H9 (cell line): ENCODE measurements at regions not wholly inside any gene's neighbourhood (a gene's known extent, or its start where the extent isn't known, plus 50 kb on each side); places are given as distances from the start of the nearest gene placed in this dataset.

ENCODE experiments used
- DNase-seq: peaks from one replicate; pipeline ENCODE4 v3.0.0-alpha.2; 2017
- H2AFZ ChIP-seq: one replicate; pipeline ENCODE4 v1.6.1; 2013; ENCODE audit warnings: mild to moderate bottlenecking, low read length, control low read depth, moderate library complexity
- H2AK5ac ChIP-seq: 2 replicates; pipeline ENCODE4 v1.6.1; 2013; ENCODE audit warnings: low read length, control low read depth, mixed read lengths; ENCODE audit not compliant: insufficient read length
- H2BK120ac ChIP-seq: one replicate; pipeline ENCODE4 v1.6.1; 2013; ENCODE audit warnings: low read depth, mild to moderate bottlenecking, low read length, control low read depth, inconsistent platforms; ENCODE audit not compliant: poor library complexity, severe bottlenecking
- H2BK12ac ChIP-seq: 2 replicates; pipeline ENCODE4 v1.6.1; 2013; ENCODE audit warnings: low read length, control low read depth, mixed read lengths, low read depth; ENCODE audit not compliant: insufficient read length
- H2BK15ac ChIP-seq: 2 replicates; pipeline ENCODE4 v1.6.1; 2013; ENCODE audit warnings: low read depth, low read length, control low read depth
- H2BK20ac ChIP-seq: one replicate; pipeline ENCODE4 v1.6.1; 2013; ENCODE audit warnings: low read depth, mild to moderate bottlenecking, low read length, control low read depth, inconsistent platforms; ENCODE audit not compliant: poor library complexity, severe bottlenecking
- H2BK5ac ChIP-seq: 2 replicates; pipeline ENCODE4 v1.6.1; 2013; ENCODE audit warnings: low read length, control low read depth, mixed read lengths; ENCODE audit not compliant: insufficient read length
- H3K14ac ChIP-seq: 2 replicates; pipeline ENCODE4 v1.6.1; 2013; ENCODE audit warnings: low read length, control low read depth; ENCODE audit not compliant: insufficient read depth
- H3K18ac ChIP-seq: 2 replicates; pipeline ENCODE4 v1.6.1; 2013; ENCODE audit warnings: low read depth, mild to moderate bottlenecking, mixed read lengths, low read length, control low read depth; ENCODE audit not compliant: insufficient read length
- H3K23ac ChIP-seq: 2 replicates; pipeline ENCODE4 v1.6.1; 2013; ENCODE audit warnings: low read length, control low read depth, mixed read lengths, low read depth; ENCODE audit not compliant: insufficient read length
- H3K23me2 ChIP-seq: 2 replicates; pipeline ENCODE4 v1.6.1; 2013; ENCODE audit warnings: low read depth, mild to moderate bottlenecking, mixed read lengths, low read length, control low read depth; ENCODE audit not compliant: insufficient read length, poor library complexity, severe bottlenecking
- H3K27ac ChIP-seq: 2 replicates; pipeline ENCODE4 v1.5.1; 2013; ENCODE audit warnings: low read length, control low read depth, mixed read lengths, low read depth; ENCODE audit not compliant: insufficient read length
- H3K27me3 ChIP-seq: 2 replicates; pipeline ENCODE4 v1.6.1; 2013; ENCODE audit warnings: low read length, control low read depth, inconsistent platforms; ENCODE audit not compliant: insufficient read depth
- H3K4ac ChIP-seq: 2 replicates; pipeline ENCODE4 v1.6.1; 2013; ENCODE audit warnings: low read depth, mild to moderate bottlenecking, control low read depth, inconsistent platforms, low read length, moderate library complexity
- H3K4me1 ChIP-seq: 2 replicates; pipeline ENCODE4 v1.6.1; 2013; ENCODE audit warnings: low read length, control low read depth, inconsistent platforms; ENCODE audit not compliant: insufficient read depth
- H3K4me2 ChIP-seq: 2 replicates; pipeline ENCODE4 v1.6.1; 2013; ENCODE audit warnings: low read length, control low read depth, mixed read lengths; ENCODE audit not compliant: insufficient read length, insufficient read depth
- H3K56ac ChIP-seq: 2 replicates; pipeline ENCODE4 v1.6.1; 2013; ENCODE audit warnings: low read depth, mild to moderate bottlenecking, mixed read lengths, low read length, control low read depth; ENCODE audit not compliant: insufficient read length
- H3K79me1 ChIP-seq: 2 replicates; pipeline ENCODE4 v1.6.1; 2013; ENCODE audit warnings: low read depth, mild to moderate bottlenecking, moderate library complexity, low read length, control low read depth, inconsistent platforms; ENCODE audit not compliant: insufficient read depth, poor library complexity, severe bottlenecking
- H3K79me2 ChIP-seq: 2 replicates; pipeline ENCODE4 v1.6.1; 2013; ENCODE audit warnings: low read length, control low read depth, inconsistent platforms; ENCODE audit not compliant: insufficient read depth
- H3K9ac ChIP-seq: 2 replicates; pipeline ENCODE4 v1.6.1; 2013; ENCODE audit warnings: low read length, control low read depth, mixed read lengths; ENCODE audit not compliant: insufficient read length; ENCODE audit errors: extremely low read depth
- H3K9me3 ChIP-seq: one replicate; pipeline ENCODE4 v1.6.1; 2013; ENCODE audit warnings: low read depth, low read length, inconsistent platforms; ENCODE audit not compliant: control insufficient read depth
- H3T11ph ChIP-seq: one replicate; pipeline ENCODE4 v1.6.1; 2013; ENCODE audit warnings: mild to moderate bottlenecking, low read length, control low read depth, inconsistent platforms
- H4K20me1 ChIP-seq: one replicate; pipeline ENCODE4 v1.6.1; 2013; ENCODE audit not compliant: control insufficient read depth, insufficient read length, insufficient read depth
- H4K5ac ChIP-seq: 2 replicates; pipeline ENCODE4 v1.6.1; 2013; ENCODE audit warnings: low read depth, mild to moderate bottlenecking, mixed read lengths, low read length, control low read depth; ENCODE audit not compliant: insufficient read length
- H4K8ac ChIP-seq: replicated peaks from 2 replicates; pipeline ENCODE4 v1.6.1; 2013; ENCODE audit warnings: low read length, control low read depth, mixed read lengths, low read depth; ENCODE audit not compliant: insufficient read length
- H4K91ac ChIP-seq: 2 replicates; pipeline ENCODE4 v1.6.1; 2013; ENCODE audit warnings: low read depth, mild to moderate bottlenecking, moderate library complexity, mixed read lengths, low read length, control low read depth; ENCODE audit not compliant: insufficient read length
- H3K27ac Mint-ChIP-seq, 3 experiments: 2 replicates in 2 of 3; 3 replicates in 1 of 3; pipeline ENCODE4 v1.8.0; 2020 to 2021; ENCODE audit warnings: mixed read lengths in 3 of 3, mild to moderate bottlenecking in 1 of 3, moderate library complexity in 1 of 3
- H3K27me3 Mint-ChIP-seq: 2 replicates; pipeline ENCODE4 v1.8.0; 2021; ENCODE audit warnings: low read depth, mild to moderate bottlenecking, moderate library complexity, mixed read lengths
- H3K36me3 Mint-ChIP-seq, 3 experiments: 2 replicates in 2 of 3; 3 replicates in 1 of 3; pipeline ENCODE4 v1.8.0; 2020 to 2021; ENCODE audit warnings: low read depth in 3 of 3, mixed read lengths in 3 of 3; ENCODE audit not compliant: insufficient read depth in 1 of 3
- H3K4me1 Mint-ChIP-seq, 2 experiments: 2 replicates each; pipeline ENCODE4 v1.8.0; 2020; ENCODE audit warnings: mixed read lengths in 2 of 2
- H3K4me3 Mint-ChIP-seq, 2 experiments: 2 replicates in 1 of 2; 3 replicates in 1 of 2; pipeline ENCODE4 v1.8.0; 2020 to 2021; ENCODE audit warnings: mild to moderate bottlenecking in 2 of 2, mixed read lengths in 2 of 2, moderate library complexity in 1 of 2
- H3K9me3 Mint-ChIP-seq, 2 experiments: 2 replicates in 1 of 2; 3 replicates in 1 of 2; pipeline ENCODE4 v1.8.0; 2020; ENCODE audit warnings: mild to moderate bottlenecking in 2 of 2, mixed read lengths in 2 of 2, moderate library complexity in 1 of 2
- WGBS: extraction: QIAGEN DNeasy Blood & Tissue Kit; methylation state at CpG from one replicate; pipeline ENCODE4 v1.1.7; 2013; ENCODE audit warnings: missing lambda C conversion rate, low lambda C conversion rate, mixed read lengths; ENCODE audit not compliant: insufficient read length; ENCODE audit errors: extremely low coverage; 5-methylcytosine and 5-hydroxymethylcytosine counted together
- TF ChIP-seq, protein P1 (sequence below): fragments of 200-600 bp; sonication (generic); conservative IDR thresholded peaks from 3 replicates; pipeline ENCODE4 v1.8.0; 2021; ENCODE audit warnings: antibody characterized with exemption, mild to moderate bottlenecking

DNA sequence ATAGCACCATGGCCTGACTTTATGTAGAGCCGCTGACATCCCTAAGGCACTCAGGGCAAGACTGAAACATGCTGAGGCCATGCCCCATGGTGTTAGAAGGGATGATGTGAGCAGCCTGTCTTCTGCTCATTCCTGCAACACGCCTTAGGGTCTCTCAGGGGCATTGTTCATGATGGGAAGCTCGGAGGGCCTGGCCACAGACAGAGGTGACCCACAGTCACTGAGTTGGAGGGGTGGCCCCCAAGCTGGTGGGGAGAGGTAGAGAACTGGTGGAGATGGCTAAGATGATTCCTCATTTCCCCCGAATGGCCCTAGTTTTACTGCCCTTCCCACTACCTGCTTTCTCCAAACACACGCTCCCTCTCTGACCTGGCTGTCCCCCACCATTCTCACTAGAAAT is 135.2 kb downstream of the BARX1 start:
- H3K79me2 ChIP-seq = no peaks in the 10 kb centered on the region
- peaks cover 12% of the 10 kb centered on the region in 2 experiments; a peak in 4 of 5 replicates for H3K9me3 Mint-ChIP-seq

More for the DNA sequence above, 135.2 kb downstream of the BARX1 start:
- Mint-ChIP-seq H3K27ac (no peak overlapping the region), H3K36me3 (peaks cover 0 to 2% (median 0%) of the 10 kb centered on the region in 3 experiments; a peak in 1 of 7 replicates), H3K4me1 (peaks cover 7 to 10% of the 10 kb centered on the region in 2 experiments), H3K4me3 (no peak overlapping the region), H3K27me3 (peaks cover 39% of the 10 kb centered on the region)
- Histone ChIP-seq H3K23ac (no peak overlapping the region), H3T11ph (no peak overlapping the region), H4K20me1 (no peaks in the 10 kb centered on the region), H3K18ac (no peak overlapping the region), H3K4me1 (no peaks in the 10 kb centered on the region; the same call in 1 of the 2 replicates), H3K56ac (no peak overlapping the region), H3K4ac (no peak overlapping the region), H4K5ac (no peak overlapping the region), H3K9ac (no peak overlapping the region), H2AFZ (no peak overlapping the region), H2BK12ac (no peak overlapping the region), H3K27me3 (no peaks in the 10 kb centered on the region), H2BK5ac (no peak overlapping the region), H3K4me2 (no peak overlapping the region), H3K27ac (no peak overlapping the region), H2BK15ac (no peak overlapping the region), H3K14ac (no peak overlapping the region), H3K23me2 (no peaks in the 10 kb centered on the region), H3K9me3 (no peaks in the 10 kb centered on the region), H2AK5ac (no peak overlapping the region), H2BK20ac (no peak overlapping the region), H3K79me1 (no peaks in the 10 kb centered on the region), H4K8ac (no peak overlapping the region), H2BK120ac (no peak overlapping the region), H4K91ac (no peak overlapping the region)
- TF ChIP-seq, protein P1, sequence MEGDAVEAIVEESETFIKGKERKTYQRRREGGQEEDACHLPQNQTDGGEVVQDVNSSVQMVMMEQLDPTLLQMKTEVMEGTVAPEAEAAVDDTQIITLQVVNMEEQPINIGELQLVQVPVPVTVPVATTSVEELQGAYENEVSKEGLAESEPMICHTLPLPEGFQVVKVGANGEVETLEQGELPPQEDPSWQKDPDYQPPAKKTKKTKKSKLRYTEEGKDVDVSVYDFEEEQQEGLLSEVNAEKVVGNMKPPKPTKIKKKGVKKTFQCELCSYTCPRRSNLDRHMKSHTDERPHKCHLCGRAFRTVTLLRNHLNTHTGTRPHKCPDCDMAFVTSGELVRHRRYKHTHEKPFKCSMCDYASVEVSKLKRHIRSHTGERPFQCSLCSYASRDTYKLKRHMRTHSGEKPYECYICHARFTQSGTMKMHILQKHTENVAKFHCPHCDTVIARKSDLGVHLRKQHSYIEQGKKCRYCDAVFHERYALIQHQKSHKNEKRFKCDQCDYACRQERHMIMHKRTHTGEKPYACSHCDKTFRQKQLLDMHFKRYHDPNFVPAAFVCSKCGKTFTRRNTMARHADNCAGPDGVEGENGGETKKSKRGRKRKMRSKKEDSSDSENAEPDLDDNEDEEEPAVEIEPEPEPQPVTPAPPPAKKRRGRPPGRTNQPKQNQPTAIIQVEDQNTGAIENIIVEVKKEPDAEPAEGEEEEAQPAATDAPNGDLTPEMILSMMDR = no peak
- WGBS = no CpG with 5 or more reads among the region's 5 CpGs
- no peak for DNase-seq
